OCI-LY7 (cell line): ENCODE measurements at regions not wholly inside any gene's neighbourhood (a gene's known extent, or its start where the extent isn't known, plus 50 kb on each side); places are given as distances from the start of the nearest gene placed in this dataset.
A peak's percentile ranks its signal among the peaks of the same experiment; 100 is the strongest.

ENCODE experiments used
- BruUV-seq: library from RNA; stranded (reverse); fragments of 400-500 nt; replicated peaks from 2 replicates; lab custom pipeline; 2021; lab: Mats Ljungman, UMichigan
- CTCF ChIA-PET: fragments of 300-600 bp; sonication (Branson Sonifier 250); formaldehyde crosslinking; loops from one replicate; lab custom pipeline; 2022; ENCODE audit warnings: antibody characterized with exemption; ENCODE audit not compliant: unreplicated experiment; lab: Charles Lee
- POLR2A ChIA-PET: fragments of 300-600 bp; sonication (Branson Sonifier 250); formaldehyde crosslinking; loops from one replicate; lab custom pipeline; 2022; ENCODE audit warnings: antibody characterized with exemption; lab: Charles Lee
- DNase-seq: peaks from one replicate; pipeline ENCODE4 v3.0.0-alpha.2; 2015; ENCODE audit warnings: low spot score
- H2AFZ ChIP-seq: fragments of 200-600 bp; sonication (generic), shearing (Covaris generic); 2 replicates; pipeline ENCODE4 v1.6.1; 2014; ENCODE audit warnings: mild to moderate bottlenecking, antibody characterized with exemption, low read length, moderate library complexity
- H3K27ac ChIP-seq: fragments of 200-600 bp; sonication (generic); 2 replicates; pipeline ENCODE4 v1.5.1; 2014; ENCODE audit warnings: mixed run types, low read depth, mild to moderate bottlenecking, moderate library complexity, low read length, inconsistent platforms; ENCODE audit not compliant: poor library complexity, severe bottlenecking
- H3K36me3 ChIP-seq: fragments of 200-600 bp; sonication (generic); 2 replicates; pipeline ENCODE4 v1.6.1; 2014; ENCODE audit warnings: mild to moderate bottlenecking, antibody characterized with exemption, low read length, moderate library complexity, mixed read lengths; ENCODE audit not compliant: insufficient read depth
- H3K4me1 ChIP-seq: fragments of 200-600 bp; sonication (generic); 2 replicates; pipeline ENCODE4 v1.5.1; 2014; ENCODE audit warnings: mild to moderate bottlenecking, low read length; ENCODE audit not compliant: insufficient read depth, poor library complexity, severe bottlenecking
- H3K4me2 ChIP-seq: fragments of 200-600 bp; sonication (generic); 2 replicates; pipeline ENCODE4 v1.6.1; 2014; ENCODE audit warnings: mild to moderate bottlenecking, low read length
- H3K4me3 ChIP-seq: fragments of 200-600 bp; sonication (generic); 2 replicates; pipeline ENCODE4 v1.5.1; 2014; ENCODE audit warnings: mild to moderate bottlenecking, low read depth, low read length; ENCODE audit not compliant: poor library complexity, severe bottlenecking
- H3K79me2 ChIP-seq: fragments of 200-600 bp; sonication (generic); 2 replicates; pipeline ENCODE4 v1.6.1; 2016; ENCODE audit warnings: low read depth, mild to moderate bottlenecking, low read length, moderate library complexity, mixed read lengths; ENCODE audit not compliant: insufficient read depth
- H3K9me2 ChIP-seq: fragments of 200-600 bp; sonication (generic); 2 replicates; pipeline ENCODE4 v1.6.1; 2016; ENCODE audit warnings: mild to moderate bottlenecking, low read length, mixed read lengths; ENCODE audit not compliant: insufficient read depth
- H3K9me3 ChIP-seq: fragments of 200-600 bp; sonication (generic); 2 replicates; pipeline ENCODE4 v1.6.1; 2014; ENCODE audit warnings: mild to moderate bottlenecking, mixed run types, low read length, mixed read lengths
- H4K20me1 ChIP-seq: fragments of 200-600 bp; sonication (generic); 2 replicates; pipeline ENCODE4 v1.6.1; 2014; ENCODE audit warnings: mild to moderate bottlenecking, antibody characterized with exemption, low read length, moderate library complexity, mixed read lengths; ENCODE audit not compliant: insufficient read depth
- CTCF ChIP-seq: fragments of 200-600 bp; sonication (generic); conservative IDR thresholded peaks from 2 replicates; pipeline ENCODE4 v1.5.1; 2014; ENCODE audit warnings: mild to moderate bottlenecking, antibody characterized with exemption, low read length, moderate library complexity, mixed read lengths
- EZH2phosphoT487 ChIP-seq: fragments of 200-600 bp; sonication (generic); IDR thresholded peaks from 2 replicates; pipeline ENCODE4 v1.6.1; 2018; ENCODE audit warnings: low read depth, borderline replicate concordance, mild to moderate bottlenecking, mixed run types, antibody characterized with exemption, low read length, moderate library complexity, mixed read lengths
- intact Hi-C: fragments of 100-400 bp; cut with micrococcal nuclease; formaldehyde crosslinking; loops from one replicate; pipeline ENCODE4 v1.10.0; 2022; ENCODE audit not compliant: unreplicated experiment

- Histone ChIP-seq H3K36me3 (no peaks in the 10 kb centered on the region), H3K4me2 (no peak overlapping the region), H2AFZ (no peak overlapping the region), H3K4me1 (no peaks in the 10 kb centered on the region), H3K4me3 (no peak overlapping the region), H3K9me3 (no peaks in the 10 kb centered on the region), H3K9me2 (no peaks in the 10 kb centered on the region), H3K79me2 (no peaks in the 10 kb centered on the region), H4K20me1 (no peaks in the 10 kb centered on the region), H3K27ac (no peak overlapping the region)
- BruUV-seq: no TSS peak
- DNase-seq: peak; percentile 2
- POLR2A ChIA-PET: no interaction called here
- CTCF ChIA-PET: no interaction called here
- intact Hi-C loops: no loop called here
- TF ChIP-seq EZH2phosphoT487: no peak
- TF ChIP-seq CTCF: peak; percentile 66
Measured at GRCh38 chr15:29596266-29596665, 226.0 kb downstream of the TJP1 start.

GRCh38 chr15:29593629-29594028, 228.6 kb downstream of the TJP1 start:
- ChIA-PET CTCF (no interaction called here), POLR2A (no interaction called here)
- Histone ChIP-seq H3K79me2 (no peaks in the 10 kb centered on the region), H3K36me3 (no peaks in the 10 kb centered on the region), H3K4me1 (no peaks in the 10 kb centered on the region), H3K9me3 (no peaks in the 10 kb centered on the region), H3K4me2 (no peak overlapping the region), H3K27ac (no peak overlapping the region), H2AFZ (no peak overlapping the region), H4K20me1 (no peaks in the 10 kb centered on the region), H3K9me2 (no peaks in the 10 kb centered on the region), H3K4me3 (no peak overlapping the region)
- no TSS peak for BruUV-seq
- intact Hi-C loops: no loop called here
- TF ChIP-seq EZH2phosphoT487 (no peak), CTCF (no peak)
- no peak for DNase-seq

GRCh38 chr15:29593111-29593510, 229.2 kb downstream of the TJP1 start:
- intact Hi-C loops: no loop called here
- no peak for TF ChIP-seq EZH2phosphoT487
- no peak for TF ChIP-seq CTCF
- Histone ChIP-seq H3K4me2 (no peak overlapping the region), H3K4me1 (no peaks in the 10 kb centered on the region), H3K36me3 (no peaks in the 10 kb centered on the region), H3K9me3 (no peaks in the 10 kb centered on the region), H3K27ac (no peak overlapping the region), H2AFZ (no peak overlapping the region), H3K79me2 (no peaks in the 10 kb centered on the region), H3K9me2 (no peaks in the 10 kb centered on the region), H3K4me3 (no peak overlapping the region), H4K20me1 (no peaks in the 10 kb centered on the region)
- no peak for DNase-seq
- POLR2A ChIA-PET: interaction anchor here (0.5 kb wide), 1 partner anchor 57 kb away, joined by 8 read pairs; no protein-coding TSS in a partner anchor
- no TSS peak for BruUV-seq
- CTCF ChIA-PET: interaction anchor here (0.5 kb wide), 1 partner anchor 615 kb away, joined by 3 read pairs; no protein-coding TSS in a partner anchor
